Osteocyte (in vitro differentiated cells): ENCODE measurements at regions not wholly inside any gene's neighbourhood (a gene's known extent, or its start where the extent isn't known, plus 50 kb on each side); places are given as distances from the start of the nearest gene placed in this dataset.

Experiments used
- DNase-seq: peaks from one replicate; pipeline ENCODE4 v3.0.0; 2021; ENCODE audit warnings: mixed read lengths; ENCODE audit not compliant: unreplicated experiment; ENCODE audit errors: extremely low spot score
- H3K27ac Mint-ChIP-seq: one replicate; pipeline ENCODE4 v1.8.0; 2021; ENCODE audit warnings: mild to moderate bottlenecking, mixed read lengths; ENCODE audit not compliant: unreplicated experiment
- H3K27me3 Mint-ChIP-seq: one replicate; pipeline ENCODE4 v1.8.0; 2021; ENCODE audit warnings: mixed read lengths; ENCODE audit not compliant: unreplicated experiment
- H3K36me3 Mint-ChIP-seq: one replicate; pipeline ENCODE4 v1.8.0; 2021; ENCODE audit warnings: mixed read lengths; ENCODE audit not compliant: unreplicated experiment
- H3K4me1 Mint-ChIP-seq: one replicate; pipeline ENCODE4 v1.8.0; 2021; ENCODE audit warnings: mixed read lengths; ENCODE audit not compliant: unreplicated experiment
- H3K4me3 Mint-ChIP-seq: one replicate; pipeline ENCODE4 v1.8.0; 2021; ENCODE audit warnings: mild to moderate bottlenecking, moderate library complexity, mixed read lengths; ENCODE audit not compliant: unreplicated experiment
- H3K9me3 Mint-ChIP-seq: one replicate; pipeline ENCODE4 v1.8.0; 2021; ENCODE audit warnings: mixed read lengths; ENCODE audit not compliant: unreplicated experiment
- TF ChIP-seq, protein P1 (sequence below): fragments of 200-600 bp; sonication (generic); IDR thresholded peaks from 2 replicates; pipeline ENCODE4 v1.5.0; 2021; ENCODE audit warnings: antibody characterized with exemption, mild to moderate bottlenecking, moderate library complexity

- Mint-ChIP-seq H3K9me3 (no peaks in the 10 kb centered on the region), H3K4me3 (no peak overlapping the region)
These were observed 404.7 kb upstream of the DAB2 start for GRCh38 chr5:39829441-39829840.

GRCh38 chr5:39826051-39826450, 401.3 kb upstream of the DAB2 start:
- peaks cover 67% of the 10 kb centered on the region for H3K4me1 Mint-ChIP-seq
- no peak overlapping the region for H3K4me3 Mint-ChIP-seq
- peaks cover 3% of the 10 kb centered on the region for H3K9me3 Mint-ChIP-seq
- H3K27ac Mint-ChIP-seq: no peak overlapping the region
- H3K27me3 Mint-ChIP-seq: no peaks in the 10 kb centered on the region
- DNase-seq: no peak
- H3K36me3 Mint-ChIP-seq: peaks cover 2% of the 10 kb centered on the region
- TF ChIP-seq, protein P1, sequence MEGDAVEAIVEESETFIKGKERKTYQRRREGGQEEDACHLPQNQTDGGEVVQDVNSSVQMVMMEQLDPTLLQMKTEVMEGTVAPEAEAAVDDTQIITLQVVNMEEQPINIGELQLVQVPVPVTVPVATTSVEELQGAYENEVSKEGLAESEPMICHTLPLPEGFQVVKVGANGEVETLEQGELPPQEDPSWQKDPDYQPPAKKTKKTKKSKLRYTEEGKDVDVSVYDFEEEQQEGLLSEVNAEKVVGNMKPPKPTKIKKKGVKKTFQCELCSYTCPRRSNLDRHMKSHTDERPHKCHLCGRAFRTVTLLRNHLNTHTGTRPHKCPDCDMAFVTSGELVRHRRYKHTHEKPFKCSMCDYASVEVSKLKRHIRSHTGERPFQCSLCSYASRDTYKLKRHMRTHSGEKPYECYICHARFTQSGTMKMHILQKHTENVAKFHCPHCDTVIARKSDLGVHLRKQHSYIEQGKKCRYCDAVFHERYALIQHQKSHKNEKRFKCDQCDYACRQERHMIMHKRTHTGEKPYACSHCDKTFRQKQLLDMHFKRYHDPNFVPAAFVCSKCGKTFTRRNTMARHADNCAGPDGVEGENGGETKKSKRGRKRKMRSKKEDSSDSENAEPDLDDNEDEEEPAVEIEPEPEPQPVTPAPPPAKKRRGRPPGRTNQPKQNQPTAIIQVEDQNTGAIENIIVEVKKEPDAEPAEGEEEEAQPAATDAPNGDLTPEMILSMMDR: no peak

More at GRCh38 chr5:39829441-39829840, 404.7 kb upstream of the DAB2 start:
- Mint-ChIP-seq H3K4me1 (peaks cover 38% of the 10 kb centered on the region), H3K27me3 (no peaks in the 10 kb centered on the region), H3K27ac (no peak overlapping the region), H3K36me3 (peaks cover 2% of the 10 kb centered on the region)
- DNase-seq: no peak
- TF ChIP-seq, protein P1: no peak

GRCh38 chr5:39825301-39825700, 400.5 kb upstream of the DAB2 start:
- Mint-ChIP-seq H3K4me1 (peaks cover 72% of the 10 kb centered on the region), H3K27ac (no peak overlapping the region), H3K4me3 (no peak overlapping the region), H3K36me3 (peaks cover 2% of the 10 kb centered on the region), H3K9me3 (peaks cover 3% of the 10 kb centered on the region), H3K27me3 (no peaks in the 10 kb centered on the region)
- TF ChIP-seq, protein P1: no peak
- DNase-seq: no peak

GRCh38 chr5:39822020-39822419, 397.2 kb upstream of the DAB2 start:
- Mint-ChIP-seq H3K4me3 (no peak overlapping the region), H3K27ac (peak overlapping the region; percentile 70), H3K27me3 (no peaks in the 10 kb centered on the region), H3K4me1 (peaks cover 58% of the 10 kb centered on the region), H3K36me3 (peaks cover 2% of the 10 kb centered on the region), H3K9me3 (peaks cover 3% of the 10 kb centered on the region)
- TF ChIP-seq, protein P1: no peak
- DNase-seq: no peak

GRCh38 chr5:39816866-39817265, 392.1 kb upstream of the DAB2 start:
- TF ChIP-seq, protein P1: no peak
- H3K36me3 Mint-ChIP-seq: no peaks in the 10 kb centered on the region
- no peak for DNase-seq
- peaks cover 22% of the 10 kb centered on the region for H3K4me1 Mint-ChIP-seq
- no peak overlapping the region for H3K27ac Mint-ChIP-seq
- H3K9me3 Mint-ChIP-seq: no peaks in the 10 kb centered on the region
- no peaks in the 10 kb centered on the region for H3K27me3 Mint-ChIP-seq
- no peak overlapping the region for H3K4me3 Mint-ChIP-seq
